ENCODE measurements at regions not wholly inside any gene's neighbourhood (a gene's known extent, or its start where the extent isn't known, plus 50 kb on each side); places are given as distances from the start of the nearest gene placed in this dataset.

DNA sequence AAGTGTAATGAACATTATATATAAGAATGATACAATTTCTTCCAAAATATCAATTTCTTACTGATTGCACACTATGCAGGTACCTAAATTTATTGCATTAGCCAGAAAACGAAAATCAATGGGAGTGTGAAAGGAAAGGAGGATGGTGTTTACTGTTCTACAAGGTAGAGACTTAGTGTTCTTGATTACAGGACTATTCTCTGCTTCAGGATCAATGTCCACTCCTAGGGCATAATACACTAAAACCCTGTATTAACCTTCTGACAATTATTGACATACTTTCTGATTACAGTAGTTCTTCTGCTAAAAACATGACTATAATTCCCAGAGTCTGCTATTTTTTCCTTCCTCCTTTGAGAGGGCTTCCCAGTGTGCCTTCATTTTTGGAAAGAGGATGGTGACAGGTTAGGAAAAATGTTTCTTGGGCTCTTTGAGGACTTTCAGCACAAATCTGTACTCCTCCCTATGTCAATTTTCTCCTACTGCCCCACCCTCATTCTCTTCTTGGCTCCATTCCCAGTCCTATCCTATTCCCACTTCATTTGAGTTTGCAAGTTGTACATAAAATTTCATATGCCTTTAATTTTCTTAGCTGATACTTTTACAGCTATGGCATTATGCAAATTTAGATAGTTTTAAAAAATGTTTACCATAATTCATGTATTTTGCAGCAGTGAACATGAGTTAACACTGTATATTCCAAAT, 278.9 kb downstream of the CENPW start:
- TF ChIP-seq EZH2 (IDR thresholded peaks at IDR 0.05) = no peak
- TF ChIP-seq, protein P1, sequence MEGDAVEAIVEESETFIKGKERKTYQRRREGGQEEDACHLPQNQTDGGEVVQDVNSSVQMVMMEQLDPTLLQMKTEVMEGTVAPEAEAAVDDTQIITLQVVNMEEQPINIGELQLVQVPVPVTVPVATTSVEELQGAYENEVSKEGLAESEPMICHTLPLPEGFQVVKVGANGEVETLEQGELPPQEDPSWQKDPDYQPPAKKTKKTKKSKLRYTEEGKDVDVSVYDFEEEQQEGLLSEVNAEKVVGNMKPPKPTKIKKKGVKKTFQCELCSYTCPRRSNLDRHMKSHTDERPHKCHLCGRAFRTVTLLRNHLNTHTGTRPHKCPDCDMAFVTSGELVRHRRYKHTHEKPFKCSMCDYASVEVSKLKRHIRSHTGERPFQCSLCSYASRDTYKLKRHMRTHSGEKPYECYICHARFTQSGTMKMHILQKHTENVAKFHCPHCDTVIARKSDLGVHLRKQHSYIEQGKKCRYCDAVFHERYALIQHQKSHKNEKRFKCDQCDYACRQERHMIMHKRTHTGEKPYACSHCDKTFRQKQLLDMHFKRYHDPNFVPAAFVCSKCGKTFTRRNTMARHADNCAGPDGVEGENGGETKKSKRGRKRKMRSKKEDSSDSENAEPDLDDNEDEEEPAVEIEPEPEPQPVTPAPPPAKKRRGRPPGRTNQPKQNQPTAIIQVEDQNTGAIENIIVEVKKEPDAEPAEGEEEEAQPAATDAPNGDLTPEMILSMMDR (IDR thresholded peaks at IDR 0.05) = no peak

Measured in neural progenitor cell (in vitro differentiated cells).